NCI-H345 (cell line): ENCODE measurements at regions not wholly inside any gene's neighbourhood (a gene's known extent, or its start where the extent isn't known, plus 50 kb on each side); places are given as distances from the start of the nearest gene placed in this dataset.

ENCODE experiments used
- DNase-seq: peaks from one replicate; lab custom pipeline; 2025; lab: John Stamatoyannopoulos, UW

GRCh38 chr1:193733674-193734073 is 547.3 kb upstream of the B3GALT2 start:
- DNase-seq, result no peak

GRCh38 chr1:193730017-193730416 is 543.6 kb upstream of the B3GALT2 start:
- no peak for DNase-seq

- peak; percentile 51 for DNase-seq
Measured at GRCh38 chr1:193729429-193729828, 543.0 kb upstream of the B3GALT2 start.

- DNase-seq, result no peak
Measured at GRCh38 chr1:193727850-193728249, 541.4 kb upstream of the B3GALT2 start.

- DNase-seq, result no peak
Measured at GRCh38 chr1:193726722-193727121, 540.3 kb upstream of the B3GALT2 start.

- no peak for DNase-seq
Measured at GRCh38 chr1:193712392-193712791, 526.0 kb upstream of the B3GALT2 start.

GRCh38 chr1:193709607-193710006 is 523.2 kb upstream of the B3GALT2 start:
- DNase-seq, result no peak

- DNase-seq, result peak; percentile 17
Measured at GRCh38 chr1:193707271-193708021, 521.0 kb upstream of the B3GALT2 start.

- DNase-seq, result no peak
Measured at GRCh38 chr1:193706766-193707165, 520.4 kb upstream of the B3GALT2 start.

GRCh38 chr1:193705554-193705981 is 519.2 kb upstream of the B3GALT2 start:
- no peak for DNase-seq

GRCh38 chr1:193703655-193704054 is 517.2 kb upstream of the B3GALT2 start:
- no peak for DNase-seq

GRCh38 chr1:193703121-193703520 is 516.7 kb upstream of the B3GALT2 start:
- no peak for DNase-seq

GRCh38 chr1:193701759-193702158 is 515.3 kb upstream of the B3GALT2 start:
- no peak for DNase-seq

GRCh38 chr1:193700710-193701355 is 514.4 kb upstream of the B3GALT2 start:
- DNase-seq, result no peak

- no peak for DNase-seq
Measured at GRCh38 chr1:193699261-193699660, 512.8 kb upstream of the B3GALT2 start.

- no peak for DNase-seq
Measured at GRCh38 chr1:193697776-193698175, 511.4 kb upstream of the B3GALT2 start.

- no peak for DNase-seq
Measured at GRCh38 chr1:193697115-193697762, 510.8 kb upstream of the B3GALT2 start.

GRCh38 chr1:193694741-193695140 is 508.3 kb upstream of the B3GALT2 start:
- no peak for DNase-seq

GRCh38 chr1:193685986-193686385 is 499.6 kb upstream of the B3GALT2 start:
- no peak for DNase-seq

GRCh38 chr1:193681422-193681821 is 495.0 kb upstream of the B3GALT2 start:
- DNase-seq, result no peak

GRCh38 chr1:193680924-193681316 is 494.5 kb upstream of the B3GALT2 start:
- DNase-seq, result no peak

- no peak for DNase-seq
Measured at GRCh38 chr1:193680247-193680923, 494.0 kb upstream of the B3GALT2 start.

- DNase-seq, result no peak
Measured at GRCh38 chr1:193677874-193678273, 491.5 kb upstream of the B3GALT2 start.
